ENCODE measurements at regions not wholly inside any gene's neighbourhood (a gene's known extent, or its start where the extent isn't known, plus 50 kb on each side); places are given as distances from the start of the nearest gene placed in this dataset.

- no peak for DNase-seq (ENCODE audit: low spot score)
- no peak for ATAC-seq (ENCODE audit: insufficient number of reproducible peaks, low FRiP score, low read depth)
- Histone ChIP-seq H3K9me3 (no peaks in the 10 kb centered on the region), H3K27me3 (replicated peaks; ENCODE audit: insufficient read depth) (no peaks in the 10 kb centered on the region), H3K27ac (no peak overlapping the region), H3K36me3 (no peaks in the 10 kb centered on the region), H3K4me3 (no peak overlapping the region), H3K4me1 (ENCODE audit: control insufficient read depth in 1 of 2, low read depth in 2 of 2) (no peaks in the 10 kb centered on the region)
- TF ChIP-seq, protein P1, sequence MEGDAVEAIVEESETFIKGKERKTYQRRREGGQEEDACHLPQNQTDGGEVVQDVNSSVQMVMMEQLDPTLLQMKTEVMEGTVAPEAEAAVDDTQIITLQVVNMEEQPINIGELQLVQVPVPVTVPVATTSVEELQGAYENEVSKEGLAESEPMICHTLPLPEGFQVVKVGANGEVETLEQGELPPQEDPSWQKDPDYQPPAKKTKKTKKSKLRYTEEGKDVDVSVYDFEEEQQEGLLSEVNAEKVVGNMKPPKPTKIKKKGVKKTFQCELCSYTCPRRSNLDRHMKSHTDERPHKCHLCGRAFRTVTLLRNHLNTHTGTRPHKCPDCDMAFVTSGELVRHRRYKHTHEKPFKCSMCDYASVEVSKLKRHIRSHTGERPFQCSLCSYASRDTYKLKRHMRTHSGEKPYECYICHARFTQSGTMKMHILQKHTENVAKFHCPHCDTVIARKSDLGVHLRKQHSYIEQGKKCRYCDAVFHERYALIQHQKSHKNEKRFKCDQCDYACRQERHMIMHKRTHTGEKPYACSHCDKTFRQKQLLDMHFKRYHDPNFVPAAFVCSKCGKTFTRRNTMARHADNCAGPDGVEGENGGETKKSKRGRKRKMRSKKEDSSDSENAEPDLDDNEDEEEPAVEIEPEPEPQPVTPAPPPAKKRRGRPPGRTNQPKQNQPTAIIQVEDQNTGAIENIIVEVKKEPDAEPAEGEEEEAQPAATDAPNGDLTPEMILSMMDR (IDR thresholded peaks at IDR 0.05): no peak
Observed at GRCh38 chrY:19262310-19262709, 482.2 kb downstream of the KDM5D start.

DNA sequence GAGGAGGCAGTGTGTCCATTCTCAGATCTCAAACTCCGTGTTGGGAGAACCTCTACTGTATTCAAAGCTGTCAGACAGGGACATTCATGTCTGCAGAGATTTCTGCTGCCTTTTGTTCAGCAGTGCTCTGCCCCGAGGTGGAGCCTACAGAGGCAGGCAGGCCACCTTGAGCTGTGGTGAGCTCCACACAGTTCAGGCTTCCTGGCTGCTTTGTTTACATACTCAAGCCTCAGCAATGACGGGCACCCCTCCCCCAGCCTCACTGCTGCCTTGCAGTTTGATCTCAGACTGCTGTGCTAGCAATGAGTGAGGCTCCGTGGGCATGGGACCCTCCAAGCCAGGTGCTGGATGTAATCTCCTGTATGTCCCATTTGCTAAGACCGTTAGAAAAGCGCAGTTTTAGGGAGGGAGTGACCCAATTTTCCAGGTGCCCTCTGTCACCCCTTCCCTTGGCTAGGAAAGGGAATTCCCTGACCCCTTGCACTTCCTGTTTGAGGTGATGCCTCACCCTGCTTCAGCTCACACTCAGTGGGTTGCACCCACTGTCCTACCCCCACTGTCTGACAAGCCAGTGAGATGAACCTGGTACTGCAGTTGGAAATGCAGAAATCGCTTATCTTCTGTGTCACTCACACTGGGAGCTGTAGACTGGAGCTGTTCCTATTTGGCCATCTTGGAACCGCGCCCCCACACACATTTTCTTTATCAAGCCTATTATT is 458.9 kb upstream of the HSFY2 start:
- DNase-seq (ENCODE audit: low spot score) (no peak), ATAC-seq (ENCODE audit: insufficient number of reproducible peaks, low FRiP score, low read depth) (no peak)
- Histone ChIP-seq H3K27ac (no peak overlapping the region), H3K36me3 (no peaks in the 10 kb centered on the region), H3K27me3 (replicated peaks; ENCODE audit: insufficient read depth) (no peaks in the 10 kb centered on the region), H3K4me3 (no peak overlapping the region), H3K9me3 (no peaks in the 10 kb centered on the region), H3K4me1 (ENCODE audit: control insufficient read depth in 1 of 2, low read depth in 2 of 2) (no peaks in the 10 kb centered on the region)
- TF ChIP-seq, protein P1 (IDR thresholded peaks at IDR 0.05): no peak

DNA sequence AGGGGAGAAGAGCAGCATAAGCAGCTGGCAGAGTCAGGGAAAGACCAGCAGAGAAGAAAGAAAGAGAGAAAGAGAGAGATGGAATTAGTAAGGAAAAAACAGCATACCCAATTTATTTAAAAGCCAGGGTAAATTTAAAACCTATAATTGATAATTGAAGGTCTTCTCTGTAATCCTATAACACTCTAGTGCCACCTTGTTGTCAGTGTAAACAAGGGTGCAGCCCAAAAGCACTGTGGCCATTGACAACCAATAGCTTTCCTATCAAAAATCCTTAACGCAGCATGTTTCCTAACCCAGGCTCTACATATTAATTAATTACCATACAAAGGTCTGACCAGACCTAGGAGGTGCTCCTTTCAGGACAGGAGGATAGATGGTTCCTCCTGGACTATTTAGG is 447.2 kb upstream of the HSFY2 start:
- no peaks in the 10 kb centered on the region for H3K9me3 ChIP-seq
- DNase-seq (ENCODE audit: low spot score) (no peak), ATAC-seq (ENCODE audit: insufficient number of reproducible peaks, low FRiP score, low read depth) (no peak)
- no peaks in the 10 kb centered on the region for H3K4me1 ChIP-seq (ENCODE audit: control insufficient read depth in 1 of 2, low read depth in 2 of 2)
- no peaks in the 10 kb centered on the region for H3K36me3 ChIP-seq
- TF ChIP-seq, protein P1 (IDR thresholded peaks at IDR 0.05): no peak
- H3K4me3 ChIP-seq: no peak overlapping the region
- no peak overlapping the region for H3K27ac ChIP-seq
- no peaks in the 10 kb centered on the region for H3K27me3 ChIP-seq (replicated peaks; ENCODE audit: insufficient read depth)

- DNase-seq (ENCODE audit: low spot score) (no peak), ATAC-seq (ENCODE audit: insufficient number of reproducible peaks, low FRiP score, low read depth) (no peak)
- Histone ChIP-seq H3K9me3 (no peaks in the 10 kb centered on the region), H3K4me1 (ENCODE audit: control insufficient read depth in 1 of 2, low read depth in 2 of 2) (no peaks in the 10 kb centered on the region), H3K4me3 (no peak overlapping the region), H3K27me3 (replicated peaks; ENCODE audit: insufficient read depth) (no peaks in the 10 kb centered on the region), H3K36me3 (no peaks in the 10 kb centered on the region), H3K27ac (no peak overlapping the region)
- TF ChIP-seq, protein P1 (IDR thresholded peaks at IDR 0.05): no peak
Observed at GRCh38 chrY:19208915-19209314, 435.4 kb upstream of the HSFY2 start.

GRCh38 chrY:19207048-19207447 is 433.5 kb upstream of the HSFY2 start:
- TF ChIP-seq, protein P1 (IDR thresholded peaks at IDR 0.05): no peak
- H3K27me3 ChIP-seq (replicated peaks; ENCODE audit: insufficient read depth): no peaks in the 10 kb centered on the region
- no peaks in the 10 kb centered on the region for H3K36me3 ChIP-seq
- no peak overlapping the region for H3K4me3 ChIP-seq
- ATAC-seq (ENCODE audit: insufficient number of reproducible peaks, low FRiP score, low read depth): no peak
- DNase-seq (ENCODE audit: low spot score): no peak
- H3K27ac ChIP-seq: no peak overlapping the region
- H3K4me1 ChIP-seq (ENCODE audit: control insufficient read depth in 1 of 2, low read depth in 2 of 2): no peaks in the 10 kb centered on the region
- H3K9me3 ChIP-seq: no peaks in the 10 kb centered on the region

All from thoracic aorta (tissue), 2 donors.